Skin of body (tissue), 1 donor: ENCODE measurements at regions not wholly inside any gene's neighbourhood (a gene's known extent, or its start where the extent isn't known, plus 50 kb on each side); places are given as distances from the start of the nearest gene placed in this dataset.
"Not testable (repeated sequence)": the region's sequence is repeated elsewhere in the genome, so short reads cannot be mapped to it uniquely, and the experiment has no call there.

Source experiments
- DNase-seq: peaks from one replicate; lab custom pipeline; 2025; lab: John Stamatoyannopoulos, UW

- DNase-seq, result no peak
These were observed 387.0 kb upstream of the STXBP6 start for GRCh38 chr14:25436906-25437305.

GRCh38 chr14:25436288-25436875 is 386.4 kb upstream of the STXBP6 start:
- DNase-seq, result no peak

GRCh38 chr14:25431211-25432076 is 381.5 kb upstream of the STXBP6 start:
- DNase-seq, result no peak

- no peak for DNase-seq
These were observed 380.9 kb upstream of the STXBP6 start for GRCh38 chr14:25430808-25431207.

GRCh38 chr14:25412998-25413397 is 363.1 kb upstream of the STXBP6 start:
- DNase-seq, result no peak

GRCh38 chr14:25411781-25412757 is 362.1 kb upstream of the STXBP6 start:
- DNase-seq, result no peak

GRCh38 chr14:25406818-25407217 is 356.9 kb upstream of the STXBP6 start:
- no peak for DNase-seq

GRCh38 chr14:25400607-25401206 is 350.8 kb upstream of the STXBP6 start:
- DNase-seq, result peak; percentile 18

- DNase-seq, result no peak
These were observed 346.2 kb upstream of the STXBP6 start for GRCh38 chr14:25396128-25396527.

- DNase-seq, result no peak
These were observed 344.9 kb upstream of the STXBP6 start for GRCh38 chr14:25394791-25395391.

GRCh38 chr14:25394356-25394755 is 344.4 kb upstream of the STXBP6 start:
- no peak for DNase-seq

GRCh38 chr14:25389948-25390347 is 340.0 kb upstream of the STXBP6 start:
- DNase-seq, result no peak

GRCh38 chr14:25381498-25381897 is 331.6 kb upstream of the STXBP6 start:
- no peak for DNase-seq

- DNase-seq, result no peak
These were observed 325.7 kb upstream of the STXBP6 start for GRCh38 chr14:25375639-25376038.

- peak; percentile 29 for DNase-seq
These were observed 321.1 kb upstream of the STXBP6 start for GRCh38 chr14:25371068-25371467.

- DNase-seq, result not testable (repeated sequence)
These were observed 320.1 kb upstream of the STXBP6 start for GRCh38 chr14:25370057-25370456.

- no peak for DNase-seq
These were observed 308.4 kb upstream of the STXBP6 start for GRCh38 chr14:25358330-25358729.

- no peak for DNase-seq
These were observed 301.3 kb upstream of the STXBP6 start for GRCh38 chr14:25351269-25351668.

- no peak for DNase-seq
These were observed 300.9 kb upstream of the STXBP6 start for GRCh38 chr14:25350802-25351201.

- DNase-seq, result no peak
These were observed 300.1 kb upstream of the STXBP6 start for GRCh38 chr14:25350021-25350420.

GRCh38 chr14:25349269-25349668 is 299.3 kb upstream of the STXBP6 start:
- no peak for DNase-seq
